ENCODE measurements at regions not wholly inside any gene's neighbourhood (a gene's known extent, or its start where the extent isn't known, plus 50 kb on each side); places are given as distances from the start of the nearest gene placed in this dataset.

GRCh38 chrX:22396408-22396807, 123.7 kb downstream of the CBLL2 start:
- TF ChIP-seq ZNF121 (CRISPR knock-in tag; IDR thresholded peaks at IDR 0.05) (no peak), ZNF263 (CRISPR knock-in tag; IDR thresholded peaks at IDR 0.05; ENCODE audit: low read depth) (no peak), HMGA2 (CRISPR knock-in tag; IDR thresholded peaks at IDR 0.05) (no peak), ZNF512 (CRISPR knock-in tag; IDR thresholded peaks at IDR 0.05; ENCODE audit: borderline replicate concordance) (no peak), MAX (CRISPR knock-in tag; IDR thresholded peaks at IDR 0.05) (no peak), JAZF1 (CRISPR knock-in tag; IDR thresholded peaks at IDR 0.05) (no peak), FOXK1 (CRISPR knock-in tag; IDR thresholded peaks at IDR 0.05) (no peak), JUN (CRISPR knock-in tag; IDR thresholded peaks at IDR 0.05) (no peak), ZBTB21 (CRISPR knock-in tag; IDR thresholded peaks at IDR 0.05; ENCODE audit: borderline replicate concordance) (no peak), NR1H2 (CRISPR knock-in tag; IDR thresholded peaks at IDR 0.05) (no peak), PRRX2 (CRISPR knock-in tag; IDR thresholded peaks at IDR 0.05) (no peak), CDX4 (CRISPR knock-in tag; IDR thresholded peaks at IDR 0.05; ENCODE audit: borderline replicate concordance) (no peak), TEAD1 (CRISPR knock-in tag; IDR thresholded peaks at IDR 0.05) (no peak), ARID4B (CRISPR knock-in tag; IDR thresholded peaks at IDR 0.05; ENCODE audit: borderline replicate concordance) (no peak), ZNF219 (CRISPR knock-in tag; IDR thresholded peaks at IDR 0.05; ENCODE audit: borderline replicate concordance) (no peak), FOXP1 (CRISPR knock-in tag; IDR thresholded peaks at IDR 0.05; ENCODE audit: borderline replicate concordance) (no peak), ESRRA (CRISPR knock-in tag; IDR thresholded peaks at IDR 0.05; ENCODE audit: borderline replicate concordance) (no peak)
- TF ChIP-seq, protein P1, sequence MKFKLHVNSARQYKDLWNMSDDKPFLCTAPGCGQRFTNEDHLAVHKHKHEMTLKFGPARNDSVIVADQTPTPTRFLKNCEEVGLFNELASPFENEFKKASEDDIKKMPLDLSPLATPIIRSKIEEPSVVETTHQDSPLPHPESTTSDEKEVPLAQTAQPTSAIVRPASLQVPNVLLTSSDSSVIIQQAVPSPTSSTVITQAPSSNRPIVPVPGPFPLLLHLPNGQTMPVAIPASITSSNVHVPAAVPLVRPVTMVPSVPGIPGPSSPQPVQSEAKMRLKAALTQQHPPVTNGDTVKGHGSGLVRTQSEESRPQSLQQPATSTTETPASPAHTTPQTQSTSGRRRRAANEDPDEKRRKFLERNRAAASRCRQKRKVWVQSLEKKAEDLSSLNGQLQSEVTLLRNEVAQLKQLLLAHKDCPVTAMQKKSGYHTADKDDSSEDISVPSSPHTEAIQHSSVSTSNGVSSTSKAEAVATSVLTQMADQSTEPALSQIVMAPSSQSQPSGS (CRISPR knock-in tag; IDR thresholded peaks at IDR 0.05; ENCODE audit: borderline replicate concordance, low read depth) = no peak
- TF ChIP-seq, protein P2, sequence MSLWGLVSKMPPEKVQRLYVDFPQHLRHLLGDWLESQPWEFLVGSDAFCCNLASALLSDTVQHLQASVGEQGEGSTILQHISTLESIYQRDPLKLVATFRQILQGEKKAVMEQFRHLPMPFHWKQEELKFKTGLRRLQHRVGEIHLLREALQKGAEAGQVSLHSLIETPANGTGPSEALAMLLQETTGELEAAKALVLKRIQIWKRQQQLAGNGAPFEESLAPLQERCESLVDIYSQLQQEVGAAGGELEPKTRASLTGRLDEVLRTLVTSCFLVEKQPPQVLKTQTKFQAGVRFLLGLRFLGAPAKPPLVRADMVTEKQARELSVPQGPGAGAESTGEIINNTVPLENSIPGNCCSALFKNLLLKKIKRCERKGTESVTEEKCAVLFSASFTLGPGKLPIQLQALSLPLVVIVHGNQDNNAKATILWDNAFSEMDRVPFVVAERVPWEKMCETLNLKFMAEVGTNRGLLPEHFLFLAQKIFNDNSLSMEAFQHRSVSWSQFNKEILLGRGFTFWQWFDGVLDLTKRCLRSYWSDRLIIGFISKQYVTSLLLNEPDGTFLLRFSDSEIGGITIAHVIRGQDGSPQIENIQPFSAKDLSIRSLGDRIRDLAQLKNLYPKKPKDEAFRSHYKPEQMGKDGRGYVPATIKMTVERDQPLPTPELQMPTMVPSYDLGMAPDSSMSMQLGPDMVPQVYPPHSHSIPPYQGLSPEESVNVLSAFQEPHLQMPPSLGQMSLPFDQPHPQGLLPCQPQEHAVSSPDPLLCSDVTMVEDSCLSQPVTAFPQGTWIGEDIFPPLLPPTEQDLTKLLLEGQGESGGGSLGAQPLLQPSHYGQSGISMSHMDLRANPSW (CRISPR knock-in tag; conservative IDR thresholded peaks at IDR 0.05; ENCODE audit: low read depth) = no peak
- TF ChIP-seq, protein P3, sequence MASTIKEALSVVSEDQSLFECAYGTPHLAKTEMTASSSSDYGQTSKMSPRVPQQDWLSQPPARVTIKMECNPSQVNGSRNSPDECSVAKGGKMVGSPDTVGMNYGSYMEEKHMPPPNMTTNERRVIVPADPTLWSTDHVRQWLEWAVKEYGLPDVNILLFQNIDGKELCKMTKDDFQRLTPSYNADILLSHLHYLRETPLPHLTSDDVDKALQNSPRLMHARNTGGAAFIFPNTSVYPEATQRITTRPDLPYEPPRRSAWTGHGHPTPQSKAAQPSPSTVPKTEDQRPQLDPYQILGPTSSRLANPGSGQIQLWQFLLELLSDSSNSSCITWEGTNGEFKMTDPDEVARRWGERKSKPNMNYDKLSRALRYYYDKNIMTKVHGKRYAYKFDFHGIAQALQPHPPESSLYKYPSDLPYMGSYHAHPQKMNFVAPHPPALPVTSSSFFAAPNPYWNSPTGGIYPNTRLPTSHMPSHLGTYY (CRISPR knock-in tag; IDR thresholded peaks at IDR 0.05) = no peak
- DNase-seq (ENCODE audit: low spot score) = no peak
- Mint-ChIP-seq H3K27ac (no peak overlapping the region), H3K9me3 (peaks cover 9% of the 10 kb centered on the region), H3K36me3 (no peaks in the 10 kb centered on the region), H3K4me3 (no peak overlapping the region), H3K27me3 (ENCODE audit: low read depth) (no peaks in the 10 kb centered on the region), H3K4me1 (no peaks in the 10 kb centered on the region)
- ChIA-PET POLR2A (no interaction called here), CTCF (no interaction called here)
- no peak for ATAC-seq

All from WTC11 (cell line).